Liver (tissue), 8 donors: ENCODE measurements at regions not wholly inside any gene's neighbourhood (a gene's known extent, or its start where the extent isn't known, plus 50 kb on each side); places are given as distances from the start of the nearest gene placed in this dataset.

Source experiments
- DNase-seq: peaks from one replicate; pipeline ENCODE4 v3.0.0-alpha.2; 2017; ENCODE audit warnings: low spot score
- H3K27ac ChIP-seq, 2 donors: one replicate each; pipeline ENCODE4 v1.7.0; 2013; ENCODE audit warnings: inconsistent platforms in 2 of 2, low read length in 2 of 2, control low read depth in 1 of 2, low read depth in 1 of 2, mild to moderate bottlenecking in 1 of 2
- H3K27me3 ChIP-seq, 4 donors: one replicate each; pipeline versions ENCODE4 v1.6.1 to v1.7.0; 2013; ENCODE audit warnings: low read length in 3 of 4, inconsistent platforms in 1 of 4, mild to moderate bottlenecking in 1 of 4, moderate library complexity in 1 of 4; ENCODE audit not compliant: control insufficient read depth in 4 of 4, insufficient read depth in 4 of 4
- H3K36me3 ChIP-seq, 4 donors: one replicate each; pipeline versions ENCODE4 v1.6.1 to v1.7.0; 2013; ENCODE audit warnings: low read length in 3 of 4, mild to moderate bottlenecking in 3 of 4, low read depth in 1 of 4, moderate library complexity in 1 of 4; ENCODE audit not compliant: control insufficient read depth in 4 of 4, insufficient read depth in 3 of 4
- H3K4me1 ChIP-seq, 4 donors: one replicate each; pipeline versions ENCODE4 v1.6.1 to v1.7.0; 2013; ENCODE audit warnings: low read length in 3 of 4, mild to moderate bottlenecking in 3 of 4, moderate library complexity in 1 of 4; ENCODE audit not compliant: control insufficient read depth in 4 of 4, insufficient read depth in 4 of 4
- H3K4me3 ChIP-seq, 3 donors: one replicate each; pipeline versions ENCODE4 v1.6.1 to v1.7.0; 2013; ENCODE audit warnings: low read length in 3 of 3, control low read depth in 1 of 3, low read depth in 1 of 3, mild to moderate bottlenecking in 1 of 3
- H3K9ac ChIP-seq, 2 donors: one replicate each; pipeline ENCODE4 v1.7.0; 2013; ENCODE audit warnings: low read length in 2 of 2, mild to moderate bottlenecking in 2 of 2, moderate library complexity in 2 of 2, control low read depth in 1 of 2, low read depth in 1 of 2
- H3K9me3 ChIP-seq, 4 donors: one replicate each; pipeline versions ENCODE4 v1.6.1 to v1.7.0; 2013; ENCODE audit warnings: low read length in 3 of 4; ENCODE audit not compliant: control insufficient read depth in 4 of 4
- FOXA2 ChIP-seq: IDR thresholded peaks from 2 replicates; pipeline ENCODE4 v1.6.1; 2016; ENCODE audit warnings: antibody characterized with exemption
- HNF4A ChIP-seq, 2 donors: conservative IDR thresholded peaks; 2 replicates each; pipeline ENCODE4 v1.6.1; 2016; ENCODE audit warnings: antibody characterized with exemption in 2 of 2, mild to moderate bottlenecking in 2 of 2
- JUND ChIP-seq, 2 donors: IDR thresholded peaks; 2 replicates each; pipeline ENCODE4 v1.6.1; 2016; ENCODE audit warnings: antibody characterized with exemption in 2 of 2
- NR2F2 ChIP-seq: IDR thresholded peaks from 2 replicates; pipeline ENCODE4 v1.6.1; 2016; ENCODE audit warnings: antibody characterized with exemption
- RAD21 ChIP-seq, 2 donors: IDR thresholded peaks; 2 replicates each; pipeline ENCODE4 v1.6.1; 2016; ENCODE audit warnings: antibody characterized with exemption in 2 of 2, mild to moderate bottlenecking in 2 of 2
- RXRA ChIP-seq, 2 donors: IDR thresholded peaks; 2 replicates each; pipeline ENCODE4 v1.6.1; 2017 to 2018; ENCODE audit warnings: antibody characterized with exemption in 2 of 2, mild to moderate bottlenecking in 1 of 2
- SP1 ChIP-seq: IDR thresholded peaks from 2 replicates; pipeline ENCODE4 v1.6.1; 2018; ENCODE audit warnings: antibody characterized with exemption, mild to moderate bottlenecking
- TAF1 ChIP-seq: conservative IDR thresholded peaks from 2 replicates; pipeline ENCODE4 v1.6.1; 2016; ENCODE audit warnings: antibody characterized with exemption, mild to moderate bottlenecking
- YY1 ChIP-seq: IDR thresholded peaks from 2 replicates; pipeline ENCODE4 v1.6.1; 2016; ENCODE audit warnings: antibody characterized with exemption, mild to moderate bottlenecking
- WGBS: extraction: QIAGEN DNeasy Blood & Tissue Kit; methylation state at CpG from one replicate; pipeline ENCODE4 v1.1.7; 2013; 5-methylcytosine and 5-hydroxymethylcytosine counted together
- TF ChIP-seq, protein P1 (sequence below): IDR thresholded peaks from 2 replicates; pipeline ENCODE4 v1.6.1; 2016; ENCODE audit warnings: antibody characterized with exemption
- TF ChIP-seq, protein P2 (sequence below): fragments of 150-350 bp; IDR thresholded peaks from 2 replicates; pipeline ENCODE4 v1.5.1; 2017; ENCODE audit warnings: improper control_type of control experiment, low read depth, low read length; ENCODE audit not compliant: missing input control
- TF ChIP-seq, protein P3 (sequence below): IDR thresholded peaks from 2 replicates; pipeline ENCODE4 v1.6.1; 2016; ENCODE audit warnings: antibody characterized with exemption
- TF ChIP-seq, protein P4 (sequence below): IDR thresholded peaks from 2 replicates; pipeline ENCODE4 v1.6.1; 2016; ENCODE audit warnings: antibody characterized with exemption, mild to moderate bottlenecking
- TF ChIP-seq, protein P5 (sequence below): IDR thresholded peaks from 2 replicates; pipeline ENCODE4 v1.6.1; 2016; ENCODE audit warnings: antibody characterized with exemption
- donor health status: healthy.
- donor health status: healthy.
- donor health status: healthy.
- donor health status: healthy.
- donor health status: healthy.

DNA sequence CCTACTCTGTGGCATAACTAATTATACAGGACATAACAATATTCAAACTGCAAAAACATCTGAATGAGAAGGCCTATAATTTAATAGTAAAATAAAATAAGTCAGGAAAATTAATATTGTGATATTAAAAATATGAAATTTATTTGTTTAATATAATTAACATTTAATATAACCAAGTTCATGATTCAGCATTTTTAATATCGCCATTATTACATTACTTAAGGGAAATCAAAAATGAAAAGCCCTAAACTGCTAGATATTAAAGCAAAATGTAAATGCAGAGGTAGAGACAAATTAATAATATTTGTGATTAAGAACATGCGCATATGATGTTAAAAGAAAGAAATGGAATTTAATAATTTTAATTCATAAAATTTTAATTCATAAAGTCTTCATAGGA is 683.4 kb upstream of the EYS start:
- Histone ChIP-seq H3K4me3 (no peak overlapping the region), H3K27ac (no peak overlapping the region), H3K9ac (no peak overlapping the region), H3K36me3 (no peaks in the 10 kb centered on the region), H3K27me3 (no peaks in the 10 kb centered on the region), H3K4me1 (no peaks in the 10 kb centered on the region), H3K9me3 (no peaks in the 10 kb centered on the region)
- TF ChIP-seq NR2F2 (no peak), SP1 (no peak), YY1 (no peak), HNF4A (conservative IDR thresholded peaks at IDR 0.05) (no peak), JUND (IDR thresholded peaks at IDR 0.05) (no peak), FOXA2 (no peak)
- TF ChIP-seq, protein P1, sequence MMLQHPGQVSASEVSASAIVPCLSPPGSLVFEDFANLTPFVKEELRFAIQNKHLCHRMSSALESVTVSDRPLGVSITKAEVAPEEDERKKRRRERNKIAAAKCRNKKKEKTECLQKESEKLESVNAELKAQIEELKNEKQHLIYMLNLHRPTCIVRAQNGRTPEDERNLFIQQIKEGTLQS: no peak
- TF ChIP-seq, protein P2, sequence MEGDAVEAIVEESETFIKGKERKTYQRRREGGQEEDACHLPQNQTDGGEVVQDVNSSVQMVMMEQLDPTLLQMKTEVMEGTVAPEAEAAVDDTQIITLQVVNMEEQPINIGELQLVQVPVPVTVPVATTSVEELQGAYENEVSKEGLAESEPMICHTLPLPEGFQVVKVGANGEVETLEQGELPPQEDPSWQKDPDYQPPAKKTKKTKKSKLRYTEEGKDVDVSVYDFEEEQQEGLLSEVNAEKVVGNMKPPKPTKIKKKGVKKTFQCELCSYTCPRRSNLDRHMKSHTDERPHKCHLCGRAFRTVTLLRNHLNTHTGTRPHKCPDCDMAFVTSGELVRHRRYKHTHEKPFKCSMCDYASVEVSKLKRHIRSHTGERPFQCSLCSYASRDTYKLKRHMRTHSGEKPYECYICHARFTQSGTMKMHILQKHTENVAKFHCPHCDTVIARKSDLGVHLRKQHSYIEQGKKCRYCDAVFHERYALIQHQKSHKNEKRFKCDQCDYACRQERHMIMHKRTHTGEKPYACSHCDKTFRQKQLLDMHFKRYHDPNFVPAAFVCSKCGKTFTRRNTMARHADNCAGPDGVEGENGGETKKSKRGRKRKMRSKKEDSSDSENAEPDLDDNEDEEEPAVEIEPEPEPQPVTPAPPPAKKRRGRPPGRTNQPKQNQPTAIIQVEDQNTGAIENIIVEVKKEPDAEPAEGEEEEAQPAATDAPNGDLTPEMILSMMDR: no peak
- TF ChIP-seq, protein P3, sequence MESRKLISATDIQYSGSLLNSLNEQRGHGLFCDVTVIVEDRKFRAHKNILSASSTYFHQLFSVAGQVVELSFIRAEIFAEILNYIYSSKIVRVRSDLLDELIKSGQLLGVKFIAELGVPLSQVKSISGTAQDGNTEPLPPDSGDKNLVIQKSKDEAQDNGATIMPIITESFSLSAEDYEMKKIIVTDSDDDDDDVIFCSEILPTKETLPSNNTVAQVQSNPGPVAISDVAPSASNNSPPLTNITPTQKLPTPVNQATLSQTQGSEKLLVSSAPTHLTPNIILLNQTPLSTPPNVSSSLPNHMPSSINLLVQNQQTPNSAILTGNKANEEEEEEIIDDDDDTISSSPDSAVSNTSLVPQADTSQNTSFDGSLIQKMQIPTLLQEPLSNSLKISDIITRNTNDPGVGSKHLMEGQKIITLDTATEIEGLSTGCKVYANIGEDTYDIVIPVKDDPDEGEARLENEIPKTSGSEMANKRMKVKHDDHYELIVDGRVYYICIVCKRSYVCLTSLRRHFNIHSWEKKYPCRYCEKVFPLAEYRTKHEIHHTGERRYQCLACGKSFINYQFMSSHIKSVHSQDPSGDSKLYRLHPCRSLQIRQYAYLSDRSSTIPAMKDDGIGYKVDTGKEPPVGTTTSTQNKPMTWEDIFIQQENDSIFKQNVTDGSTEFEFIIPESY: no peak
- DNase-seq: no peak
- 92% methylated on average over 2 of the region's 2 CpGs for WGBS

DNA sequence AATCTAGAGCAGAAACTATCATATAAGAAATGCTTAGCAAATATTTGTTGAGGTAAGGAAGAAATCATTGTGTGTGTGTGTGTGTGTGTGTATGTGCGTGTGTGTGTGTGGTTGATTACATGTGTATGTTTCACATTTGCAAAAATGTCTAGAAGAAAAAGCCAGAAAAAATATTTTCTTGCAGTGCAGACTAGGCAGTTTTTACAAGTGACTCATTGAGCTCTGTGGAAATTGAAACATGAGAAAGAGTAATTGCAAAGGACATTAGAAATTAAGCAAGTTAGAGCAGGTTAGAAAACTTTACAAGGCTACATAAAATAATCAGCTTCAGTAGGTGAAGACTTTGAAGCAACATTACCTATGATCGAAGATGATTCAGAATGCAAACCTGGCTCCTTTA is 669.0 kb upstream of the EYS start:
- no peak overlapping the region for H3K27ac ChIP-seq
- no peaks in the 10 kb centered on the region for H3K27me3 ChIP-seq
- no peak for DNase-seq
- 76% methylated on average over 2 of the region's 2 CpGs for WGBS
- no peaks in the 10 kb centered on the region for H3K9me3 ChIP-seq
- no peaks in the 10 kb centered on the region for H3K36me3 ChIP-seq
- H3K4me3 ChIP-seq: no peak overlapping the region
- no peaks in the 10 kb centered on the region for H3K4me1 ChIP-seq
- TF ChIP-seq HNF4A (conservative IDR thresholded peaks at IDR 0.05) (no peak), RAD21 (IDR thresholded peaks at IDR 0.05) (no peak), TAF1 (no peak), RXRA (IDR thresholded peaks at IDR 0.05) (no peak), YY1 (no peak)
- TF ChIP-seq, protein P2: no peak
- TF ChIP-seq, protein P4, sequence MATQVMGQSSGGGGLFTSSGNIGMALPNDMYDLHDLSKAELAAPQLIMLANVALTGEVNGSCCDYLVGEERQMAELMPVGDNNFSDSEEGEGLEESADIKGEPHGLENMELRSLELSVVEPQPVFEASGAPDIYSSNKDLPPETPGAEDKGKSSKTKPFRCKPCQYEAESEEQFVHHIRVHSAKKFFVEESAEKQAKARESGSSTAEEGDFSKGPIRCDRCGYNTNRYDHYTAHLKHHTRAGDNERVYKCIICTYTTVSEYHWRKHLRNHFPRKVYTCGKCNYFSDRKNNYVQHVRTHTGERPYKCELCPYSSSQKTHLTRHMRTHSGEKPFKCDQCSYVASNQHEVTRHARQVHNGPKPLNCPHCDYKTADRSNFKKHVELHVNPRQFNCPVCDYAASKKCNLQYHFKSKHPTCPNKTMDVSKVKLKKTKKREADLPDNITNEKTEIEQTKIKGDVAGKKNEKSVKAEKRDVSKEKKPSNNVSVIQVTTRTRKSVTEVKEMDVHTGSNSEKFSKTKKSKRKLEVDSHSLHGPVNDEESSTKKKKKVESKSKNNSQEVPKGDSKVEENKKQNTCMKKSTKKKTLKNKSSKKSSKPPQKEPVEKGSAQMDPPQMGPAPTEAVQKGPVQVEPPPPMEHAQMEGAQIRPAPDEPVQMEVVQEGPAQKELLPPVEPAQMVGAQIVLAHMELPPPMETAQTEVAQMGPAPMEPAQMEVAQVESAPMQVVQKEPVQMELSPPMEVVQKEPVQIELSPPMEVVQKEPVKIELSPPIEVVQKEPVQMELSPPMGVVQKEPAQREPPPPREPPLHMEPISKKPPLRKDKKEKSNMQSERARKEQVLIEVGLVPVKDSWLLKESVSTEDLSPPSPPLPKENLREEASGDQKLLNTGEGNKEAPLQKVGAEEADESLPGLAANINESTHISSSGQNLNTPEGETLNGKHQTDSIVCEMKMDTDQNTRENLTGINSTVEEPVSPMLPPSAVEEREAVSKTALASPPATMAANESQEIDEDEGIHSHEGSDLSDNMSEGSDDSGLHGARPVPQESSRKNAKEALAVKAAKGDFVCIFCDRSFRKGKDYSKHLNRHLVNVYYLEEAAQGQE: no peak
- TF ChIP-seq, protein P5, sequence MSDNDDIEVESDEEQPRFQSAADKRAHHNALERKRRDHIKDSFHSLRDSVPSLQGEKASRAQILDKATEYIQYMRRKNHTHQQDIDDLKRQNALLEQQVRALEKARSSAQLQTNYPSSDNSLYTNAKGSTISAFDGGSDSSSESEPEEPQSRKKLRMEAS: no peak
- TF ChIP-seq, protein P1: no peak
- H3K9ac ChIP-seq: no peak overlapping the region
